ENCODE measurements at regions not wholly inside any gene's neighbourhood (a gene's known extent, or its start where the extent isn't known, plus 50 kb on each side); places are given as distances from the start of the nearest gene placed in this dataset.
"Not testable (repeated sequence)": the region's sequence is repeated elsewhere in the genome, so short reads cannot be mapped to it uniquely, and the experiment has no call there.

GRCh38 chr4:3873408-3874027 lies 107.3 kb downstream of the ADRA2C start:
- H3K27ac ChIP-seq (ENCODE audit: low read depth, low read length), result no peak overlapping the region
- Mint-ChIP-seq H3K27ac (no peak overlapping the region), H3K4me1 (peaks cover 0 to 10% (median 8%) of the 10 kb centered on the region in 7 donors), H3K9me3 (peaks cover 0 to 18% (median 8%) of the 10 kb centered on the region in 11 donors), H3K27me3 (peaks cover 49 to 64% (median 55%) of the 10 kb centered on the region in 5 donors), H3K4me3 (peak overlapping the region in 1 of 10 donors; percentile 57), H3K36me3 (peaks cover 0 to 12% (median 5%) of the 10 kb centered on the region in 5 donors)
- ChIA-PET CTCF (no interaction called here), POLR2A (no interaction called here)
- H3K36me3 ChIP-seq (ENCODE audit: control insufficient read depth in 2 of 3, insufficient read depth in 3 of 3, low read length in 3 of 3), result no peaks in the 10 kb centered on the region
- H3K4me3 ChIP-seq (ENCODE audit: low read length), result no peak overlapping the region
- H3K9me3 ChIP-seq (ENCODE audit: control insufficient read depth in 2 of 3, low read length in 3 of 3), result peaks cover 0 to 7% (median 0%) of the 10 kb centered on the region in 3 experiments
- H3K27me3 ChIP-seq (ENCODE audit: control insufficient read depth in 2 of 2, insufficient read depth in 2 of 2, low read length in 2 of 2), result peaks cover 0 to 5% of the 10 kb centered on the region in 2 donors
- intact Hi-C loops (cut with micrococcal nuclease), result no loop called here
- ATAC-seq, result no peak
- no peaks in the 10 kb centered on the region for H3K4me1 ChIP-seq (ENCODE audit: control insufficient read depth in 2 of 2, insufficient read depth in 2 of 2, low read length in 2 of 2)
- no peak for DNase-seq

- H3K27me3 Mint-ChIP-seq, result peaks cover 54 to 66% (median 60%) of the 10 kb centered on the region in 5 donors
- POLR2A ChIA-PET, result no interaction called here
These were observed 107.8 kb downstream of the ADRA2C start for GRCh38 chr4:3874028-3874415.

GRCh38 chr4:3874525-3875110 lies 108.4 kb downstream of the ADRA2C start:
- H3K9me3 ChIP-seq (ENCODE audit: control insufficient read depth in 2 of 3, low read length in 3 of 3), result peaks cover 0 to 7% (median 0%) of the 10 kb centered on the region in 3 experiments
- intact Hi-C loops (cut with micrococcal nuclease), result no loop called here
- peaks cover 0 to 12% (median 5%) of the 10 kb centered on the region in 5 donors for H3K36me3 Mint-ChIP-seq
- no peak overlapping the region for H3K27ac ChIP-seq (ENCODE audit: low read depth, low read length)
- no peak for ATAC-seq
- no peak overlapping the region for H3K27ac Mint-ChIP-seq
- POLR2A ChIA-PET, result no interaction called here
- H3K36me3 ChIP-seq (ENCODE audit: control insufficient read depth in 2 of 3, insufficient read depth in 3 of 3, low read length in 3 of 3), result no peaks in the 10 kb centered on the region
- peaks cover 60 to 71% (median 63%) of the 10 kb centered on the region in 5 donors for H3K27me3 Mint-ChIP-seq
- CTCF ChIA-PET, result no interaction called here
- peak overlapping the region in 1 of 10 donors; percentile 0 for H3K4me3 Mint-ChIP-seq
- DNase-seq, result no peak
- H3K4me1 Mint-ChIP-seq, result peaks cover 8 to 18% (median 17%) of the 10 kb centered on the region in 7 donors
- H3K4me3 ChIP-seq (ENCODE audit: low read length), result no peak overlapping the region
- H3K27me3 ChIP-seq (ENCODE audit: control insufficient read depth in 2 of 2, insufficient read depth in 2 of 2, low read length in 2 of 2), result peaks cover 0 to 5% of the 10 kb centered on the region in 2 donors
- peaks cover 3 to 7% of the 10 kb centered on the region in 2 donors for H3K4me1 ChIP-seq (ENCODE audit: control insufficient read depth in 2 of 2, insufficient read depth in 2 of 2, low read length in 2 of 2)
- H3K9me3 Mint-ChIP-seq, result peaks cover 0 to 19% (median 10%) of the 10 kb centered on the region in 11 donors

More at GRCh38 chr4:3874028-3874415, 107.8 kb downstream of the ADRA2C start:
- Histone ChIP-seq H3K4me1 (ENCODE audit: control insufficient read depth in 2 of 2, insufficient read depth in 2 of 2, low read length in 2 of 2) (peaks cover 0 to 2% of the 10 kb centered on the region in 2 donors), H3K27me3 (ENCODE audit: control insufficient read depth in 2 of 2, insufficient read depth in 2 of 2, low read length in 2 of 2) (peaks cover 0 to 5% of the 10 kb centered on the region in 2 donors), H3K36me3 (ENCODE audit: control insufficient read depth in 2 of 3, insufficient read depth in 3 of 3, low read length in 3 of 3) (no peaks in the 10 kb centered on the region), H3K4me3 (ENCODE audit: low read length) (no peak overlapping the region), H3K27ac (ENCODE audit: low read depth, low read length) (no peak overlapping the region), H3K9me3 (ENCODE audit: control insufficient read depth in 2 of 3, low read length in 3 of 3) (peaks cover 0 to 7% (median 0%) of the 10 kb centered on the region in 3 experiments)
- Mint-ChIP-seq H3K9me3 (peaks cover 0 to 19% (median 8%) of the 10 kb centered on the region in 11 donors), H3K36me3 (peaks cover 0 to 12% (median 5%) of the 10 kb centered on the region in 5 donors), H3K4me1 (peaks cover 2 to 12% (median 11%) of the 10 kb centered on the region in 7 donors), H3K27ac (no peak overlapping the region), H3K4me3 (no peak overlapping the region)
- ATAC-seq (no peak), DNase-seq (no peak)
- intact Hi-C loops (cut with micrococcal nuclease), result no loop called here
- CTCF ChIA-PET, result no interaction called here

GRCh38 chr4:3875466-3875865 lies 109.3 kb downstream of the ADRA2C start:
- Mint-ChIP-seq H3K27ac (no peak overlapping the region), H3K9me3 (peaks cover 0 to 19% (median 11%) of the 10 kb centered on the region in 11 donors), H3K36me3 (peaks cover 0 to 12% (median 5%) of the 10 kb centered on the region in 5 donors), H3K4me1 (peaks cover 10 to 22% (median 19%) of the 10 kb centered on the region in 7 donors), H3K27me3 (peaks cover 53 to 67% (median 64%) of the 10 kb centered on the region in 5 donors), H3K4me3 (no peak overlapping the region)
- Histone ChIP-seq H3K27me3 (ENCODE audit: control insufficient read depth in 2 of 2, insufficient read depth in 2 of 2, low read length in 2 of 2) (peaks cover 0 to 9% of the 10 kb centered on the region in 2 donors), H3K4me1 (ENCODE audit: control insufficient read depth in 2 of 2, insufficient read depth in 2 of 2, low read length in 2 of 2) (peaks cover 10 to 12% of the 10 kb centered on the region in 2 donors), H3K9me3 (ENCODE audit: control insufficient read depth in 2 of 3, low read length in 3 of 3) (peaks cover 0 to 7% (median 0%) of the 10 kb centered on the region in 3 experiments), H3K36me3 (ENCODE audit: control insufficient read depth in 2 of 3, insufficient read depth in 3 of 3, low read length in 3 of 3) (no peaks in the 10 kb centered on the region), H3K27ac (ENCODE audit: low read depth, low read length) (no peak overlapping the region), H3K4me3 (ENCODE audit: low read length) (no peak overlapping the region)
- no peak for DNase-seq
- ChIA-PET CTCF (no interaction called here), POLR2A (no interaction called here)
- ATAC-seq, result no peak
- intact Hi-C loops (cut with micrococcal nuclease), result no loop called here

- H3K36me3 ChIP-seq (ENCODE audit: control insufficient read depth in 2 of 3, insufficient read depth in 3 of 3, low read length in 3 of 3); CTCF ChIA-PET; intact Hi-C loops (cut with micrococcal nuclease); H3K9me3 ChIP-seq (ENCODE audit: control insufficient read depth in 2 of 3, low read length in 3 of 3); DNase-seq; H3K27me3 ChIP-seq (ENCODE audit: control insufficient read depth in 2 of 2, insufficient read depth in 2 of 2, low read length in 2 of 2); H3K4me3 ChIP-seq (ENCODE audit: low read length); POLR2A ChIA-PET; H3K27ac ChIP-seq (ENCODE audit: low read depth, low read length); H3K27ac Mint-ChIP-seq; H3K4me3 Mint-ChIP-seq; ATAC-seq: not testable (repeated sequence)
- Mint-ChIP-seq H3K9me3 (peaks cover 0 to 19% (median 11%) of the 10 kb centered on the region in 11 donors), H3K4me1 (peaks cover 9 to 21% (median 15%) of the 10 kb centered on the region in 7 donors), H3K27me3 (peaks cover 45 to 64% (median 61%) of the 10 kb centered on the region in 5 donors), H3K36me3 (peaks cover 0 to 12% (median 4%) of the 10 kb centered on the region in 5 donors)
- H3K4me1 ChIP-seq (ENCODE audit: control insufficient read depth in 2 of 2, insufficient read depth in 2 of 2, low read length in 2 of 2), result peaks cover 10 to 12% of the 10 kb centered on the region in 2 donors
These were observed 110.1 kb downstream of the ADRA2C start for GRCh38 chr4:3876057-3876845.

GRCh38 chr4:3877236-3877635 lies 111.1 kb downstream of the ADRA2C start:
- ChIA-PET POLR2A (no interaction called here), CTCF (no interaction called here)
- peaks cover 0 to 19% (median 11%) of the 10 kb centered on the region in 11 donors for H3K9me3 Mint-ChIP-seq
- intact Hi-C loops (cut with micrococcal nuclease), result no loop called here
- peaks cover 9 to 20% (median 15%) of the 10 kb centered on the region in 7 donors for H3K4me1 Mint-ChIP-seq
- no peaks in the 10 kb centered on the region for H3K36me3 ChIP-seq (ENCODE audit: control insufficient read depth in 2 of 3, insufficient read depth in 3 of 3, low read length in 3 of 3)
- no peak overlapping the region for H3K4me3 ChIP-seq (ENCODE audit: low read length)
- H3K36me3 Mint-ChIP-seq, result peaks cover 0 to 12% (median 4%) of the 10 kb centered on the region in 5 donors
- H3K27me3 Mint-ChIP-seq, result peaks cover 36 to 63% (median 56%) of the 10 kb centered on the region in 5 donors
- no peak overlapping the region for H3K4me3 Mint-ChIP-seq
- H3K27ac ChIP-seq (ENCODE audit: low read depth, low read length), result no peak overlapping the region
- H3K27me3 ChIP-seq (ENCODE audit: control insufficient read depth in 2 of 2, insufficient read depth in 2 of 2, low read length in 2 of 2), result peaks cover 0 to 9% of the 10 kb centered on the region in 2 donors
- DNase-seq, result no peak
- ATAC-seq, result no peak
- no peak overlapping the region for H3K27ac Mint-ChIP-seq
- peaks cover 10 to 12% of the 10 kb centered on the region in 2 donors for H3K4me1 ChIP-seq (ENCODE audit: control insufficient read depth in 2 of 2, insufficient read depth in 2 of 2, low read length in 2 of 2)
- H3K9me3 ChIP-seq (ENCODE audit: control insufficient read depth in 2 of 3, low read length in 3 of 3), result peaks cover 0 to 7% (median 0%) of the 10 kb centered on the region in 3 experiments

Data from naive thymus-derived CD4-positive, alpha-beta T cell (primary cell).